ENCODE measurements at regions not wholly inside any gene's neighbourhood (a gene's known extent, or its start where the extent isn't known, plus 50 kb on each side); places are given as distances from the start of the nearest gene placed in this dataset.

DNA sequence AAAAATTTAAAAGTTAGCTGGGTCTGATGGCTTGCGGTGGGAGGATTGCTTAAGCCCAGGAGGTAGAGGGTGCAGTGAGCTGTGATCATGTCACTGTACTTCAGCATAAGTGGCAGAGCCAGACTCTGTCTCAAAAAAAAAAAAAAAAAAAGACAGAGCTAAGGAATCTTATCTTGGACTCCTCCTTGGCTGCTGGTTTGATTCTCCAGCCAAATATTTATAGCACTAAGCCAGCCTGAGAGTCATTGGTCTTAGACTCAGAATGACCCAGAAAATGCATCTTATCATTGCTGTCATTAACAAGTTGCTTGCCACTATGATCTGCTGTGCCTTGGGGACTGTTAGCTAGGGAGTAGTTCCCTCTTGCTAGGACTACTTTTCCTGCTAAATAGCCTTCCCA is 164.7 kb downstream of the GNAT3 start:
- TF ChIP-seq, protein P1, sequence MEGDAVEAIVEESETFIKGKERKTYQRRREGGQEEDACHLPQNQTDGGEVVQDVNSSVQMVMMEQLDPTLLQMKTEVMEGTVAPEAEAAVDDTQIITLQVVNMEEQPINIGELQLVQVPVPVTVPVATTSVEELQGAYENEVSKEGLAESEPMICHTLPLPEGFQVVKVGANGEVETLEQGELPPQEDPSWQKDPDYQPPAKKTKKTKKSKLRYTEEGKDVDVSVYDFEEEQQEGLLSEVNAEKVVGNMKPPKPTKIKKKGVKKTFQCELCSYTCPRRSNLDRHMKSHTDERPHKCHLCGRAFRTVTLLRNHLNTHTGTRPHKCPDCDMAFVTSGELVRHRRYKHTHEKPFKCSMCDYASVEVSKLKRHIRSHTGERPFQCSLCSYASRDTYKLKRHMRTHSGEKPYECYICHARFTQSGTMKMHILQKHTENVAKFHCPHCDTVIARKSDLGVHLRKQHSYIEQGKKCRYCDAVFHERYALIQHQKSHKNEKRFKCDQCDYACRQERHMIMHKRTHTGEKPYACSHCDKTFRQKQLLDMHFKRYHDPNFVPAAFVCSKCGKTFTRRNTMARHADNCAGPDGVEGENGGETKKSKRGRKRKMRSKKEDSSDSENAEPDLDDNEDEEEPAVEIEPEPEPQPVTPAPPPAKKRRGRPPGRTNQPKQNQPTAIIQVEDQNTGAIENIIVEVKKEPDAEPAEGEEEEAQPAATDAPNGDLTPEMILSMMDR (IDR thresholded peaks at IDR 0.05; ENCODE audit: low read depth, low read length, missing input control) = no peak
- no peak for TF ChIP-seq ZBTB33 (IDR thresholded peaks at IDR 0.05)
- TF ChIP-seq, protein P2, sequence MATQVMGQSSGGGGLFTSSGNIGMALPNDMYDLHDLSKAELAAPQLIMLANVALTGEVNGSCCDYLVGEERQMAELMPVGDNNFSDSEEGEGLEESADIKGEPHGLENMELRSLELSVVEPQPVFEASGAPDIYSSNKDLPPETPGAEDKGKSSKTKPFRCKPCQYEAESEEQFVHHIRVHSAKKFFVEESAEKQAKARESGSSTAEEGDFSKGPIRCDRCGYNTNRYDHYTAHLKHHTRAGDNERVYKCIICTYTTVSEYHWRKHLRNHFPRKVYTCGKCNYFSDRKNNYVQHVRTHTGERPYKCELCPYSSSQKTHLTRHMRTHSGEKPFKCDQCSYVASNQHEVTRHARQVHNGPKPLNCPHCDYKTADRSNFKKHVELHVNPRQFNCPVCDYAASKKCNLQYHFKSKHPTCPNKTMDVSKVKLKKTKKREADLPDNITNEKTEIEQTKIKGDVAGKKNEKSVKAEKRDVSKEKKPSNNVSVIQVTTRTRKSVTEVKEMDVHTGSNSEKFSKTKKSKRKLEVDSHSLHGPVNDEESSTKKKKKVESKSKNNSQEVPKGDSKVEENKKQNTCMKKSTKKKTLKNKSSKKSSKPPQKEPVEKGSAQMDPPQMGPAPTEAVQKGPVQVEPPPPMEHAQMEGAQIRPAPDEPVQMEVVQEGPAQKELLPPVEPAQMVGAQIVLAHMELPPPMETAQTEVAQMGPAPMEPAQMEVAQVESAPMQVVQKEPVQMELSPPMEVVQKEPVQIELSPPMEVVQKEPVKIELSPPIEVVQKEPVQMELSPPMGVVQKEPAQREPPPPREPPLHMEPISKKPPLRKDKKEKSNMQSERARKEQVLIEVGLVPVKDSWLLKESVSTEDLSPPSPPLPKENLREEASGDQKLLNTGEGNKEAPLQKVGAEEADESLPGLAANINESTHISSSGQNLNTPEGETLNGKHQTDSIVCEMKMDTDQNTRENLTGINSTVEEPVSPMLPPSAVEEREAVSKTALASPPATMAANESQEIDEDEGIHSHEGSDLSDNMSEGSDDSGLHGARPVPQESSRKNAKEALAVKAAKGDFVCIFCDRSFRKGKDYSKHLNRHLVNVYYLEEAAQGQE (IDR thresholded peaks at IDR 0.05) = no peak
- TF ChIP-seq GABPA (IDR thresholded peaks at IDR 0.05 in 1 of 2, conservative IDR thresholded peaks at IDR 0.05 in 1 of 2) = no peak
- no peak for TF ChIP-seq RAD21 (IDR thresholded peaks at IDR 0.05)
- TF ChIP-seq RXRA (IDR thresholded peaks at IDR 0.05) = no peak
- no peak for TF ChIP-seq JUND (IDR thresholded peaks at IDR 0.05)
- no peak for TF ChIP-seq YY1 (IDR thresholded peaks at IDR 0.05)

Measured in liver (tissue), 3 donors.